Peyer's patch (tissue), 4 donors: ENCODE measurements at regions not wholly inside any gene's neighbourhood (a gene's known extent, or its start where the extent isn't known, plus 50 kb on each side); places are given as distances from the start of the nearest gene placed in this dataset.

Experiments
- CTCF ChIP-seq, 6 experiments: fragments of 450-650 bp in 4 of 6; fragments of 200-600 bp in 2 of 6; sonication (generic) in 1 of 6; IDR thresholded peaks; one replicate each; pipeline ENCODE4 v1.5.1; 2017 to 2019; ENCODE audit warnings: antibody characterized with exemption in 6 of 6, mild to moderate bottlenecking in 3 of 6, moderate library complexity in 1 of 6
- POLR2A ChIP-seq, 2 donors: fragments of 450-650 bp; IDR thresholded peaks; one replicate each; pipeline ENCODE4 v1.5.1; 2017; ENCODE audit warnings: antibody characterized with exemption in 2 of 2, mild to moderate bottlenecking in 2 of 2, moderate library complexity in 2 of 2

GRCh38 chr16:85385463-85386331 is 227.4 kb upstream of the GSE1 start:
- no peak for TF ChIP-seq CTCF (IDR thresholded peaks at IDR 0.05)
- no peak for TF ChIP-seq POLR2A (IDR thresholded peaks at IDR 0.05)
